GM19351 (cell line): ENCODE measurements at regions not wholly inside any gene's neighbourhood (a gene's known extent, or its start where the extent isn't known, plus 50 kb on each side); places are given as distances from the start of the nearest gene placed in this dataset.
"Not testable (repeated sequence)": the region's sequence is repeated elsewhere in the genome, so short reads cannot be mapped to it uniquely, and the experiment has no call there.

ENCODE experiments used
- ATAC-seq: cut with Tn5 transposase; IDR thresholded peaks from one replicate; pipeline ENCODE4 v1.9.1; 2021; ENCODE audit warnings: mild to moderate bottlenecking, moderate library complexity; ENCODE audit not compliant: unreplicated experiment

GRCh38 chr4:95898226-95898625 is 58.3 kb downstream of the PDHA2 start:
- no peak for ATAC-seq

GRCh38 chr4:95909211-95909610 is 69.3 kb downstream of the PDHA2 start:
- no peak for ATAC-seq

- ATAC-seq = no peak
These were observed 70.9 kb downstream of the PDHA2 start for GRCh38 chr4:95910749-95911148.

- ATAC-seq = no peak
These were observed 81.6 kb downstream of the PDHA2 start for GRCh38 chr4:95921470-95921869.

- ATAC-seq = no peak
These were observed 89.7 kb downstream of the PDHA2 start for GRCh38 chr4:95929448-95930064.

- no peak for ATAC-seq
These were observed 99.2 kb downstream of the PDHA2 start for GRCh38 chr4:95939141-95939540.

GRCh38 chr4:95949136-95949765 is 109.4 kb downstream of the PDHA2 start:
- ATAC-seq = no peak

GRCh38 chr4:95949808-95950207 is 109.9 kb downstream of the PDHA2 start:
- no peak for ATAC-seq

GRCh38 chr4:95952538-95952937 is 112.6 kb downstream of the PDHA2 start:
- ATAC-seq = not testable (repeated sequence)

GRCh38 chr4:95956094-95956493 is 116.2 kb downstream of the PDHA2 start:
- ATAC-seq = no peak

- no peak for ATAC-seq
These were observed 117.2 kb downstream of the PDHA2 start for GRCh38 chr4:95957054-95957453.

GRCh38 chr4:95957759-95958158 is 117.9 kb downstream of the PDHA2 start:
- no peak for ATAC-seq

- ATAC-seq = no peak
These were observed 119.3 kb downstream of the PDHA2 start for GRCh38 chr4:95959182-95959581.

- ATAC-seq = no peak
These were observed 119.7 kb downstream of the PDHA2 start for GRCh38 chr4:95959633-95960032.

GRCh38 chr4:95963456-95963855 is 123.6 kb downstream of the PDHA2 start:
- no peak for ATAC-seq

- no peak for ATAC-seq
These were observed 140.3 kb downstream of the PDHA2 start for GRCh38 chr4:95979961-95980876.

GRCh38 chr4:95980877-95981360 is 141.0 kb downstream of the PDHA2 start:
- ATAC-seq = no peak

- no peak for ATAC-seq
These were observed 141.7 kb downstream of the PDHA2 start for GRCh38 chr4:95981591-95981990.

GRCh38 chr4:95982516-95982915 is 142.6 kb downstream of the PDHA2 start:
- no peak for ATAC-seq

- ATAC-seq = no peak
These were observed 144.2 kb downstream of the PDHA2 start for GRCh38 chr4:95984081-95984480.

- ATAC-seq = no peak
These were observed 145.2 kb downstream of the PDHA2 start for GRCh38 chr4:95985051-95985450.
